ENCODE measurements at regions not wholly inside any gene's neighbourhood (a gene's known extent, or its start where the extent isn't known, plus 50 kb on each side); places are given as distances from the start of the nearest gene placed in this dataset.

DNA sequence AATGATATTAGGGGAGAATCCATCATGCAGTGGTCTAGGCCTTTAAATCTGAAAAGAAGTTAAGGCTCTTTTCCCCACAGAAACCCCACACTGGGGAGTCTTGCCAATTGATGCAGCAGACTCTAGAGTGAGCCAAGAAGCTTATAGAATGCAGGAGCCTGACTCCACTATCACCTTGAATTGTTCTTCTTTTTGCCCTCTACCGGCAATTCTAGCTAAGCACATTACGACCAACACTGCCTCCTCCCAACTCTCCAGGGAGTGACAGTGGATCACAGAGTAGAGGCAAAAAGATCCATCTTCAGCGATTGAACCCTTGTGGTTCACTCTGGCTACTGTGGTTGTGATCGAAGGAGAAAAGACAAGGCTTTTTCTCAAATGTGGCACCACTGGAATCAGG is 331.5 kb downstream of the NKX6-1 start:
- TF ChIP-seq, protein P1, sequence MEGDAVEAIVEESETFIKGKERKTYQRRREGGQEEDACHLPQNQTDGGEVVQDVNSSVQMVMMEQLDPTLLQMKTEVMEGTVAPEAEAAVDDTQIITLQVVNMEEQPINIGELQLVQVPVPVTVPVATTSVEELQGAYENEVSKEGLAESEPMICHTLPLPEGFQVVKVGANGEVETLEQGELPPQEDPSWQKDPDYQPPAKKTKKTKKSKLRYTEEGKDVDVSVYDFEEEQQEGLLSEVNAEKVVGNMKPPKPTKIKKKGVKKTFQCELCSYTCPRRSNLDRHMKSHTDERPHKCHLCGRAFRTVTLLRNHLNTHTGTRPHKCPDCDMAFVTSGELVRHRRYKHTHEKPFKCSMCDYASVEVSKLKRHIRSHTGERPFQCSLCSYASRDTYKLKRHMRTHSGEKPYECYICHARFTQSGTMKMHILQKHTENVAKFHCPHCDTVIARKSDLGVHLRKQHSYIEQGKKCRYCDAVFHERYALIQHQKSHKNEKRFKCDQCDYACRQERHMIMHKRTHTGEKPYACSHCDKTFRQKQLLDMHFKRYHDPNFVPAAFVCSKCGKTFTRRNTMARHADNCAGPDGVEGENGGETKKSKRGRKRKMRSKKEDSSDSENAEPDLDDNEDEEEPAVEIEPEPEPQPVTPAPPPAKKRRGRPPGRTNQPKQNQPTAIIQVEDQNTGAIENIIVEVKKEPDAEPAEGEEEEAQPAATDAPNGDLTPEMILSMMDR (conservative IDR thresholded peaks at IDR 0.05; ENCODE audit: low read depth, low read length): no peak
- TF ChIP-seq SMC3 (IDR thresholded peaks at IDR 0.05; ENCODE audit: low read depth, low read length) (no peak), POLR2A (IDR thresholded peaks at IDR 0.05; ENCODE audit: low read depth, low read length) (no peak), FOS (IDR thresholded peaks at IDR 0.05; ENCODE audit: low read depth, low read length) (no peak), CEBPB (IDR thresholded peaks at IDR 0.05; ENCODE audit: low read depth, low read length) (no peak), MXI1 (IDR thresholded peaks at IDR 0.05; ENCODE audit: borderline replicate concordance, low read depth, low read length) (no peak), RAD21 (IDR thresholded peaks at IDR 0.05; ENCODE audit: low read length) (no peak), MAZ (IDR thresholded peaks at IDR 0.05; ENCODE audit: borderline replicate concordance, low read depth, low read length) (no peak), NFE2L2 (IDR thresholded peaks at IDR 0.05; ENCODE audit: low read depth, low read length) (no peak), RCOR1 (IDR thresholded peaks at IDR 0.05; ENCODE audit: insufficient replicate concordance, low read length) (no peak), BHLHE40 (IDR thresholded peaks at IDR 0.05; ENCODE audit: low read depth, low read length) (no peak), MAFK (IDR thresholded peaks at IDR 0.05; ENCODE audit: low read depth, low read length) (no peak)
- TF ChIP-seq, protein P2, sequence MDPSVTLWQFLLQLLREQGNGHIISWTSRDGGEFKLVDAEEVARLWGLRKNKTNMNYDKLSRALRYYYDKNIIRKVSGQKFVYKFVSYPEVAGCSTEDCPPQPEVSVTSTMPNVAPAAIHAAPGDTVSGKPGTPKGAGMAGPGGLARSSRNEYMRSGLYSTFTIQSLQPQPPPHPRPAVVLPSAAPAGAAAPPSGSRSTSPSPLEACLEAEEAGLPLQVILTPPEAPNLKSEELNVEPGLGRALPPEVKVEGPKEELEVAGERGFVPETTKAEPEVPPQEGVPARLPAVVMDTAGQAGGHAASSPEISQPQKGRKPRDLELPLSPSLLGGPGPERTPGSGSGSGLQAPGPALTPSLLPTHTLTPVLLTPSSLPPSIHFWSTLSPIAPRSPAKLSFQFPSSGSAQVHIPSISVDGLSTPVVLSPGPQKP (IDR thresholded peaks at IDR 0.05; ENCODE audit: borderline replicate concordance, low read depth, low read length): no peak
- TF ChIP-seq, protein P3, sequence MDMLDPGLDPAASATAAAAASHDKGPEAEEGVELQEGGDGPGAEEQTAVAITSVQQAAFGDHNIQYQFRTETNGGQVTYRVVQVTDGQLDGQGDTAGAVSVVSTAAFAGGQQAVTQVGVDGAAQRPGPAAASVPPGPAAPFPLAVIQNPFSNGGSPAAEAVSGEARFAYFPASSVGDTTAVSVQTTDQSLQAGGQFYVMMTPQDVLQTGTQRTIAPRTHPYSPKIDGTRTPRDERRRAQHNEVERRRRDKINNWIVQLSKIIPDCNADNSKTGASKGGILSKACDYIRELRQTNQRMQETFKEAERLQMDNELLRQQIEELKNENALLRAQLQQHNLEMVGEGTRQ (IDR thresholded peaks at IDR 0.05; ENCODE audit: low read depth, low read length): no peak

Measured in IMR-90 (cell line).